GM19463 (cell line): ENCODE measurements at regions not wholly inside any gene's neighbourhood (a gene's known extent, or its start where the extent isn't known, plus 50 kb on each side); places are given as distances from the start of the nearest gene placed in this dataset.

Source experiments
- ATAC-seq: cut with Tn5 transposase; IDR thresholded peaks from one replicate; pipeline ENCODE4 v1.9.1; 2021; ENCODE audit warnings: mild to moderate bottlenecking, moderate library complexity; ENCODE audit not compliant: unreplicated experiment

DNA sequence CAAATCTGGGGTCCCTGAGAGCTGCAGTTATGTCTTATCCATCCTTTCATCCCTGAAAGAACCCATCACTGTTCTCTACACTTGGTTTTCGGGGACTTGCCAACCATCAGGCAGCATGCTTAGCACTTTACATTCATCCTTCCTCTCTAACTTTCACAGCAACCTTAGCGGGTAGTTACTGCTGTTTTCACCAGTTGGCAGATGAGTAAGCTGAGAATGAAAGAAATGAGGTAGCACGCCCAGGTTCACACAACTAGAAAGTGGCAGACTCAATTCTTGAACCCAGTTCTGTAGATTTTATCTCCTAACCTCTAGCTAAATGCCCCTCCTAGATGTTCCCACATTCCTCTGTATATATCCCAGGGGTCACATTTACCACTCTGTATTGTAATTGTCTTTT is 342.0 kb upstream of the WWC1 start:
- ATAC-seq = no peak

DNA sequence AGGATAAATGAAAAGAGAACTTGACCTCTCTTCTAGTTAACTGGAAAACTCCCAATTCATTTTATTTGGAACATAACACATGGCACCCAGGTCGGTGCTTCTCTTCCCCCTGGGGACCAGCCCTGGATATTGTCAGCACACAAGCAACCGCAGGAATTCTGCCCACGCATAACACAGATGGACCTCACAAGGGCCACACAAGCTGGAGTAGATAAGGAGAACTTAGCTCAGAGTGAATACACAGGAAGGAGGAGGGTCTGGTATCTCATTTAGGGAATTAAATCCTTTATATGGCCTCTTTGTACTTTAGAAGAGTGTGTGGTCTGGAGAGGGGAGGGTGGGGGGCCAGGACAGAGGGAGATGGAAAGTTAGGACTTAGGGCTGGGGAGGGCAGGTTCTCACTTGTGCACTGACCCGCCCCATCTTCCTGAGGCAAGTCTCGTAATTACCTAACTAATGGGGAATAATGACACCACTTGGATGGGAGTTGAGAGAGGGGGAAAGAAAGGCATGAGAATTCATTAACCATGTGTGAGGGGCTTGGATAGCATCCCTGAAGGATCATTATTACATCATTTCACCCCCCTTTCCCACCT is 341.2 kb upstream of the WWC1 start:
- no peak for ATAC-seq

GRCh38 chr5:167951116-167951515 is 340.3 kb upstream of the WWC1 start:
- no peak for ATAC-seq

DNA sequence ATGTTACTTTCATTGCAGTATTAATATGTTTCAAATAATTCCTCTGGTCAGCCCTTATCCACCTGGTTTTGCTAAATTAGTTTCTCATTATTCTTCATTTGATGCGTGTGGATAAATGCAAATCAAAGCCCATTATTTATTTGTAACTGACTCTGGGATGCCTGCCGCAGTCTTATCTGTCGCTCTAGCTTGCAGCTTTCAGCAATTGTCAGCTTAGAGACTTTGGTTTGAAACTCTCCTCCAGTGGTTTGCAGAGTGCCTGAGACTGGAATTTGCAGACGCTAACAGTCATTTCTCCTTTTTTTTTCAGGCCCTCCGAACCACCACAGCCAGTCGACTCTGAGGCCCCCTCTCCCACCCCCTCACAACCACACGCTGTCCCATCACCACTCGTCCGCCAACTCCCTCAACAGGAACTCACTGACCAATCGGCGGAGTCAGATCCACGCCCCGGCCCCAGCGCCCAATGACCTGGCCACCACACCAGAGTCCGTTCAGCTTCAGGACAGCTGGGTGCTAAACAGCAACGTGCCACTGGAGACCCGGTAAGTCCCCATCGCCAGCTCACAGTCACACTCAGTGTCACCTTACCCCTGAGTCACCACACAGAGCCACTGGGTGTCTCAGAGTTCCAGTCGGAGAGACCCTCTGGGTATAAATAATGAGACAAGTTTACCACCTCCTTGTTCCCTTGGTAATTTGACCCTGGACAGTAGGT is 339.0 kb upstream of the WWC1 start:
- ATAC-seq = no peak

DNA sequence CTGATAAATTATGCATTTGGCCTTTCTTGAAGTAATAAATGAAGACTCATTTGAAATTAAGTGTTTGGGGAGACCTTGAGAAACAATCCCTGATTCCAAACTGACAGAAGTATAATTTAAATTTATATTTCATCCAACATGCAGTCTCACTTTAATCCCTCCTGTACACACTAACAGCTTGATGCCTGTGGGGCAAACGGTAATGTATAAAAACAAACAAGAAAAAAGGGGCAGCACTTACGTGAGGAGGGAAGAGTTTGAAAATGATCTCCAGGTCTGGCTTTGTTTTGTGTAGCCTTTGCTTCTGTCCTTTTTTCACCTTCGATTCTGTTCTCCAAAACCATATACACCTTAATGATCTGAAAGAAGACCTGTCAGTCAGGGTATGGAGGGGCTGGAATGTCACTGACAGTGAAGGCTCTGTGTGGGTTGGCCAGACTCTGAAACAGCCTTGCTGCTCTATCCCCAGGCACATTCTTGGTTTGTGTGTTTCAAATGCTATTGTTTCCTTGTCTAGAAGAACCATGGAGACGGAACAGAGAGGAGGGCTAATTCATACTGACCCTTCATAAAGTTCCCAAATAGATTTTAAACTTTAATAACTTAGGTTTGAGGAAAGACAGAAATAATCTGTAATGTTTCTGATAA is 338.2 kb upstream of the WWC1 start:
- no peak for ATAC-seq

- no peak for ATAC-seq
Observed at GRCh38 chr5:167961731-167962130, 329.7 kb upstream of the WWC1 start.

DNA sequence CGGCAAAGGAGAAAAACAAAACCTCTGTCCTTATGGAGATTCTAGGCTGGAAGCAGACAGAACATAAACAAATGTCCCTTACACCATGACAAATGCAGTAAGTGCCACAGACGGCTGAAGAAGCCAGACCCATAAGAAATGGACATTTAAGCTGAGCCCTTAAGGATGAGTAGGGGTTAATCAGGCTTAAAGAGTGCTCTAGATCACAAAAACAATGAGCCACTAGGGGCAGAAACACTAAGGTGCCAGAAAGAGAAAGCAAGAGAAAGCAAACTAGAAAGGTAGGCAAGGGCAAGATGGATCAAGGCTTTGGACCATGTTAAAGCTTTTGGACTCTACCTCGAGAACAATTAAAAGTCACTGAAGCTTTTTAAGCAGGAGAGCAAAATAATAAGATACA is 326.9 kb upstream of the WWC1 start:
- no peak for ATAC-seq

DNA sequence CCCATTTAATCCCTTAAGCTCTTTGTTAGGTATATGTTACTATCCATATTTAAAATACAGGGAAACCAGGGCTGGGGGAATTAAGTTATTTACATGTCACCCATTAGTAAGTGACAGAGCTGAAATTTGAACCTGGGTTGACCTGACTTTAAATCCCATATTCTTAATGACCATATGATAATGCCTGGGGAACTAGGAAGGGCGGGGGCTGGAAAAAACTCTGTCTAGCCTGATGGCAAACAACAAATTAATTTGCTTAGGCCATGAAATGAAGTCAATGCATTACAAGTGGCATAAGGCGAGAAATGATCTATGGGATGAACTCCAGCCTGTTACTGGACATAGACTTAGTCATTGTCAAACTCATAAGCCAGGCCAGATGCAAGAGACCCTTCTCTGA is 325.7 kb upstream of the WWC1 start:
- no peak for ATAC-seq

DNA sequence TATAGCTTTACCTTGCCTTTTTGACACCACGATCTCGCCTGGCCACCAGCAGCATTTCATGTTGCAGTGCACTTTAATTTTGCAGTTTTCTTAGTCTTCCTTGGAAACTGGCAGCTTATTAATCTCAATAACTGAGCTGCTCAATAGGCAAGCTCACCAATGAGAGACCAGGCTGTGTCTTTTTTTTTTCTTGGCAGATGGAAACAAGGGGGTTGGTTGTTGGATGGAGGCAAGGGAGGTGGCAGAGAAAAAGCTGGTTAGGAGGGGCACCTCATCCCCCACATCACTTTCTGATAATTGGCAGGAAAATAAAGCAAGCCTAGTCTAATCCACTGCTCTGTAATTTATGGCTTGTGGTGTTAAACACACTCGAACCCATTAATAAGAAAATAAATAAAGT is 324.5 kb upstream of the WWC1 start:
- no peak for ATAC-seq

DNA sequence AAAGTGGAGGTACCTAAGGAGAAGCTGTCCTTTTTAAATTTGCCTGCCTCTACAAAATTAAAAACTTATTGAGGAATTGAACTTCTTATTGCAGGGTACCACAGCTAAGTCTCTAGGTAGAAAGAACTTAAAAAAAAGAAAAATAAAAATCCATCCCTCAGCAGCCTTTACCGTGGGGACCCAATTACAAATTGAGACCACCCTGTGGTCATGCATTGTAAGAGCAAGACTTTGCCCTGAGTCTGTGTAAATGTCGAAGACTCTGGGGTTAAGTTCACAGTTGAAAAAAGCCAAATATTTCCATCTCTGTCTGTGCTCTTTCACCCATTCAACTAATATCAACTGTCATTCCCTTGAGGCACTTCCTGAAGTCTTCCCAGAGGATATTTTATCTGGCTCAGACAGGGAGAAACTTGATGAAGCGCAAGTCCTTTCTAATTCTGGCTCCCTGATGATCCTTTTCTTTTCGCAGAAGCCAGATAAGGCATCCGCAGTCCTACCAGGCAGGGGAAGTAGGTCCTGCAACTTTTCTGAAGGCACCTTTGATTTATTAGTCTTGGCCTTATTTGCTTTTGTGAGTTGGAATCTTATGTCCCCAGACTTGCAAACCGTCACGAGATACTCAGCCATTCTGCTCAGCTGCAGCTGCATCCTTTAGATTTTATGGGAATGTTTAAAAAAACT is 323.8 kb upstream of the WWC1 start:
- no peak for ATAC-seq

DNA sequence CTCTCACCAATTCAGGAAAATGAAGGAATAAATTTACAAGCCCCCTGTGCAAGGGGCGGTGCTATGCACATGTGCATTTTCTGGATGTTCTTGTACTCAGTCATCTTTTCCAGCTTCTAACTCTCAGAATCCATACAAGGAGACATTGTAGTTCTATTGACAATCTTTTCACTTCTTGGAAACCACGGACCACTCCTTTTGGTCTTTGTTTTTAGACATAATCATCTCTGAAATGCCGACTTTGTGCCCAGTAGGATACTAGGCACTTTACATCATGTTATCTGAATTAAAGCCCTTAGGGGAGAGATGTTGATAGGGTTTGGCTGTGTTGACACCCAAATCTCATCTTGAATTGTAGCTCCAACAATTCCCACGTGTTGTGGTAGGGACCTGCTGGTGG is 322.6 kb upstream of the WWC1 start:
- ATAC-seq = no peak

- peak; percentile 79 for ATAC-seq
Observed at GRCh38 chr5:167969998-167970397, 321.4 kb upstream of the WWC1 start.

GRCh38 chr5:167971706-167972105 is 319.7 kb upstream of the WWC1 start:
- ATAC-seq = no peak

GRCh38 chr5:167973126-167973525 is 318.3 kb upstream of the WWC1 start:
- ATAC-seq = no peak

- no peak for ATAC-seq
Observed at GRCh38 chr5:167984951-167985350, 306.5 kb upstream of the WWC1 start.

GRCh38 chr5:167985373-167985772 is 306.1 kb upstream of the WWC1 start:
- no peak for ATAC-seq

GRCh38 chr5:167987490-167988280 is 303.8 kb upstream of the WWC1 start:
- no peak for ATAC-seq

GRCh38 chr5:167992868-167993267 is 298.6 kb upstream of the WWC1 start:
- no peak for ATAC-seq

- ATAC-seq = no peak
Observed at GRCh38 chr5:167993771-167994170, 297.7 kb upstream of the WWC1 start.

DNA sequence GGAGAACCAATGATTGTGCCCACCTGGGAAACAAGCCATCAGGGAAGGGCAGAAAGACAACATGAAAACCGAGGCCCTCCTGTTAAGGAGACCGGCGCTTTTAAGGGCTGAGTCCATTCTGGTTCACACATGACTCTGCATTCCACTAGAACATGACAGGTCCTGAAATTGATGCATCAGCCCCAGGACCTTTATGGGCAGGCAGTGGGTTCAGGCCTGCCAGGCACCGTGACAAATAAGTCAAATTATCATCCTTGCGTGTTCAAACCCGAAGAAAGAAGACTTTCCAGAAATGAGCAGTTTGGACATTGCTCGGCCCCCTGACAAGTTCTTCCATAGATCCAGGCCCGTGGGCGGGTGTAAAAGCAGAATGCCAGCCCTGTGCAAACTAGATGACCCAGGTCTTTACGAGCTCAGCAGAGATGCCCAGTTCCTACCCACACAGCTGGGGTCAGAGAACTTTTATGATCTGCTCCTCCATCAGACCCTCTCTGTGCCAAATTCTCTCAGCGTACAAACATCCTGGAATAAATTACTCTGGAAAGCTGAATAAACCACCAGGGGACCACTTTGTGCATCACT is 295.5 kb upstream of the WWC1 start:
- ATAC-seq = no peak
